HUES64 (cell line): ENCODE measurements at regions not wholly inside any gene's neighbourhood (a gene's known extent, or its start where the extent isn't known, plus 50 kb on each side); places are given as distances from the start of the nearest gene placed in this dataset.

Experiments
- H3K27ac ChIP-seq: 2 replicates; pipeline ENCODE4 v1.7.0; 2013; ENCODE audit warnings: low read depth, low read length, inconsistent platforms
- H3K27me3 ChIP-seq: 2 replicates; pipeline ENCODE4 v1.6.1; 2013; ENCODE audit warnings: mild to moderate bottlenecking, low read length; ENCODE audit not compliant: insufficient read depth
- H3K36me3 ChIP-seq: 2 replicates; pipeline ENCODE4 v1.6.1; 2013; ENCODE audit warnings: mild to moderate bottlenecking, low read length; ENCODE audit not compliant: insufficient read depth
- H3K4me1 ChIP-seq: 2 replicates; pipeline ENCODE4 v1.6.1; 2013; ENCODE audit warnings: mild to moderate bottlenecking, low read length, moderate library complexity; ENCODE audit not compliant: insufficient read depth
- H3K4me3 ChIP-seq: 2 replicates; pipeline ENCODE4 v1.5.1; 2013; ENCODE audit warnings: mild to moderate bottlenecking, low read length, moderate library complexity
- H3K9ac ChIP-seq: 2 replicates; pipeline ENCODE4 v1.6.1; 2013; ENCODE audit warnings: mild to moderate bottlenecking, low read depth, low read length
- H3K9me3 ChIP-seq: 2 replicates; pipeline ENCODE4 v1.6.1; 2013; ENCODE audit warnings: low read depth, low read length; ENCODE audit not compliant: insufficient read depth
- WGBS: fragments of 150-250, 120-280 bp; methylation state at CpG from one replicate; pipeline ENCODE4 v1.1.7; 2013; ENCODE audit warnings: missing lambda C conversion rate; 5-methylcytosine and 5-hydroxymethylcytosine counted together

GRCh38 chr14:83744224-83744623 is 1785.7 kb upstream of the FLRT2 start:
- H3K9me3 ChIP-seq = 0 out of 2 replicates have a peak, but pooled peaks cover 3% of the 10 kb centered on the region
- no peak overlapping the region for H3K9ac ChIP-seq
- no peaks in the 10 kb centered on the region for H3K4me1 ChIP-seq
- no peaks in the 10 kb centered on the region for H3K36me3 ChIP-seq
- no peak overlapping the region for H3K4me3 ChIP-seq
- H3K27ac ChIP-seq = no peak overlapping the region
- no peaks in the 10 kb centered on the region for H3K27me3 ChIP-seq
- WGBS = 94% methylated on average over 1 of the region's 1 CpG

GRCh38 chr14:83744891-83745290 is 1785.1 kb upstream of the FLRT2 start:
- 0 out of 2 replicates have a peak, but pooled peaks cover 3% of the 10 kb centered on the region for H3K9me3 ChIP-seq
- no peaks in the 10 kb centered on the region for H3K4me1 ChIP-seq
- no peak overlapping the region for H3K4me3 ChIP-seq
- H3K36me3 ChIP-seq = no peaks in the 10 kb centered on the region
- no peaks in the 10 kb centered on the region for H3K27me3 ChIP-seq
- no peak overlapping the region for H3K27ac ChIP-seq
- H3K9ac ChIP-seq = no peak overlapping the region
- WGBS = 100% methylated on average over 1 of the region's 2 CpGs

GRCh38 chr14:83746336-83746735 is 1783.6 kb upstream of the FLRT2 start:
- H3K27ac ChIP-seq = no peak overlapping the region
- no peaks in the 10 kb centered on the region for H3K27me3 ChIP-seq
- H3K9ac ChIP-seq = no peak overlapping the region
- no peaks in the 10 kb centered on the region for H3K36me3 ChIP-seq
- no peak overlapping the region for H3K4me3 ChIP-seq
- 0 out of 2 replicates have a peak, but pooled peaks cover 3% of the 10 kb centered on the region for H3K9me3 ChIP-seq
- H3K4me1 ChIP-seq = no peaks in the 10 kb centered on the region
- 92% methylated on average over 3 of the region's 3 CpGs for WGBS

- Histone ChIP-seq H3K9ac (no peak overlapping the region), H3K36me3 (no peaks in the 10 kb centered on the region), H3K27me3 (no peaks in the 10 kb centered on the region), H3K4me1 (no peaks in the 10 kb centered on the region), H3K9me3 (no peaks in the 10 kb centered on the region), H3K27ac (no peak overlapping the region), H3K4me3 (no peak overlapping the region)
- WGBS = 91% methylated on average over 3 of the region's 3 CpGs
Measured at GRCh38 chr14:83757916-83758315, 1772.0 kb upstream of the FLRT2 start.

- Histone ChIP-seq H3K4me3 (no peak overlapping the region), H3K4me1 (no peaks in the 10 kb centered on the region)
- 96% methylated on average over 8 of the region's 8 CpGs for WGBS
Measured at GRCh38 chr14:83764656-83765599, 1765.0 kb upstream of the FLRT2 start.

GRCh38 chr14:83777516-83777915 is 1752.4 kb upstream of the FLRT2 start:
- H3K4me1 ChIP-seq = no peaks in the 10 kb centered on the region
- no peak overlapping the region for H3K4me3 ChIP-seq
- 100% methylated on average over 1 of the region's 1 CpG for WGBS
- no peak overlapping the region for H3K9ac ChIP-seq
- H3K27ac ChIP-seq = no peak overlapping the region
- no peaks in the 10 kb centered on the region for H3K9me3 ChIP-seq
- H3K27me3 ChIP-seq = no peaks in the 10 kb centered on the region
- no peaks in the 10 kb centered on the region for H3K36me3 ChIP-seq

More at GRCh38 chr14:83764656-83765599, 1765.0 kb upstream of the FLRT2 start:
- Histone ChIP-seq H3K9me3 (0 out of 2 replicates have a peak, but pooled peaks cover 7% of the 10 kb centered on the region), H3K9ac (no peak overlapping the region), H3K36me3 (no peaks in the 10 kb centered on the region), H3K27me3 (no peaks in the 10 kb centered on the region), H3K27ac (no peak overlapping the region)

GRCh38 chr14:83779266-83779665 is 1750.7 kb upstream of the FLRT2 start:
- Histone ChIP-seq H3K4me3 (no peak overlapping the region), H3K9ac (no peak overlapping the region), H3K4me1 (no peaks in the 10 kb centered on the region), H3K27ac (no peak overlapping the region), H3K36me3 (no peaks in the 10 kb centered on the region), H3K9me3 (no peaks in the 10 kb centered on the region), H3K27me3 (no peaks in the 10 kb centered on the region)
- 89% methylated on average over 2 of the region's 2 CpGs for WGBS

- WGBS = 58% methylated on average over 3 of the region's 3 CpGs
- H3K27ac ChIP-seq = no peak overlapping the region
- no peak overlapping the region for H3K9ac ChIP-seq
Measured at GRCh38 chr14:83780321-83780720, 1749.6 kb upstream of the FLRT2 start.

GRCh38 chr14:83798421-83798820 is 1731.5 kb upstream of the FLRT2 start:
- Histone ChIP-seq H3K9ac (no peak overlapping the region), H3K4me3 (no peak overlapping the region), H3K4me1 (no peaks in the 10 kb centered on the region), H3K36me3 (no peaks in the 10 kb centered on the region), H3K27me3 (no peaks in the 10 kb centered on the region), H3K9me3 (no peaks in the 10 kb centered on the region), H3K27ac (no peak overlapping the region)
- WGBS = 83% methylated on average over 2 of the region's 2 CpGs

More at GRCh38 chr14:83780321-83780720, 1749.6 kb upstream of the FLRT2 start:
- H3K36me3 ChIP-seq = no peaks in the 10 kb centered on the region
- H3K4me1 ChIP-seq = no peaks in the 10 kb centered on the region
- H3K9me3 ChIP-seq = no peaks in the 10 kb centered on the region
- no peaks in the 10 kb centered on the region for H3K27me3 ChIP-seq
- no peak overlapping the region for H3K4me3 ChIP-seq

- no peak overlapping the region for H3K27ac ChIP-seq
- no peak overlapping the region for H3K4me3 ChIP-seq
- H3K9ac ChIP-seq = no peak overlapping the region
- no peaks in the 10 kb centered on the region for H3K36me3 ChIP-seq
- no peaks in the 10 kb centered on the region for H3K27me3 ChIP-seq
- no peaks in the 10 kb centered on the region for H3K9me3 ChIP-seq
- H3K4me1 ChIP-seq = no peaks in the 10 kb centered on the region
Measured at GRCh38 chr14:83799233-83799632, 1730.7 kb upstream of the FLRT2 start.

GRCh38 chr14:83814896-83815295 is 1715.0 kb upstream of the FLRT2 start:
- 100% methylated on average over 1 of the region's 1 CpG for WGBS
- Histone ChIP-seq H3K4me1 (no peaks in the 10 kb centered on the region), H3K27ac (no peak overlapping the region), H3K9ac (no peak overlapping the region), H3K27me3 (no peaks in the 10 kb centered on the region), H3K4me3 (no peak overlapping the region), H3K36me3 (no peaks in the 10 kb centered on the region), H3K9me3 (no peaks in the 10 kb centered on the region)
